ENCODE measurements at regions not wholly inside any gene's neighbourhood (a gene's known extent, or its start where the extent isn't known, plus 50 kb on each side); places are given as distances from the start of the nearest gene placed in this dataset.

- DNase-seq = no peak
Measured at GRCh38 chr6:166010136-166010960, 157.3 kb downstream of the TBXT start.

GRCh38 chr6:166009385-166010031, 158.1 kb downstream of the TBXT start:
- no peak for DNase-seq

GRCh38 chr6:166008441-166009369, 158.9 kb downstream of the TBXT start:
- peak in 29 of 56 donors; percentile 8 to 79 (median 45) for DNase-seq

GRCh38 chr6:166007349-166008263, 160.0 kb downstream of the TBXT start:
- peak in 10 of 56 donors; percentile 9 to 50 (median 28) for DNase-seq

- DNase-seq = no peak
Measured at GRCh38 chr6:166006900-166007301, 160.8 kb downstream of the TBXT start.

- DNase-seq = peak in 43 of 56 donors; percentile 23 to 79 (median 53)
Measured at GRCh38 chr6:166005944-166006899, 161.4 kb downstream of the TBXT start.

GRCh38 chr6:166005401-166005943, 162.2 kb downstream of the TBXT start:
- peak in 23 of 56 donors; percentile 14 to 77 (median 51) for DNase-seq

GRCh38 chr6:166004876-166005275, 162.8 kb downstream of the TBXT start:
- DNase-seq = no peak

- no peak for DNase-seq
Measured at GRCh38 chr6:166004471-166004870, 163.2 kb downstream of the TBXT start.

GRCh38 chr6:166003569-166003968, 164.1 kb downstream of the TBXT start:
- no peak for DNase-seq

- DNase-seq = no peak
Measured at GRCh38 chr6:166001359-166001758, 166.3 kb downstream of the TBXT start.

- no peak for DNase-seq
Measured at GRCh38 chr6:165999279-165999678, 168.4 kb downstream of the TBXT start.

- DNase-seq = no peak
Measured at GRCh38 chr6:165998072-165998471, 169.6 kb downstream of the TBXT start.

GRCh38 chr6:165991341-165991740, 176.3 kb downstream of the TBXT start:
- no peak for DNase-seq

- DNase-seq = no peak
Measured at GRCh38 chr6:165990216-165990615, 177.4 kb downstream of the TBXT start.

- DNase-seq = peak in 1 of 56 donors; percentile 6
Measured at GRCh38 chr6:165988757-165989456, 178.7 kb downstream of the TBXT start.

GRCh38 chr6:165988302-165988756, 179.3 kb downstream of the TBXT start:
- peak in 8 of 56 donors; percentile 29 to 88 (median 54) for DNase-seq

Data from amygdala (tissue), 56 donors.